ENCODE measurements at regions not wholly inside any gene's neighbourhood (a gene's known extent, or its start where the extent isn't known, plus 50 kb on each side); places are given as distances from the start of the nearest gene placed in this dataset.

DNA sequence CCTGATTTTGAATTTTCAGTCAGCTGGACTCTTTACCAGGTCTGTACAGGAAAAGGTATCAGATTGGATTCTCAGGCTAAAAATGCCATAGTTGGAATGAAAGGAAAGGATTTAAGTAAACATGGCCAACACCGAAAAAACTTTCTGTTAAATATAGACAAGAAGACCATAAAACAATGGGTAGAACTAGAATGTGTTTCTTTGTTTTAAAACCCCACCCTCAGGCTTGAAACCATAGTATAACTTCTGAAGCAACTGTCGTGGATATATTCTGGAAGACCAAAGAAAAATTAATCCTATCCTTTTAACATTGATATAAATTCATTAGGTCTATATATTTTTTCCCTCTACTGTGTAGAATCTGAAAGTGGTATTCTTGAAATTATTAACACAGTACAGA is 118.6 kb upstream of the HAPLN1 start:
- TF ChIP-seq, protein P1, sequence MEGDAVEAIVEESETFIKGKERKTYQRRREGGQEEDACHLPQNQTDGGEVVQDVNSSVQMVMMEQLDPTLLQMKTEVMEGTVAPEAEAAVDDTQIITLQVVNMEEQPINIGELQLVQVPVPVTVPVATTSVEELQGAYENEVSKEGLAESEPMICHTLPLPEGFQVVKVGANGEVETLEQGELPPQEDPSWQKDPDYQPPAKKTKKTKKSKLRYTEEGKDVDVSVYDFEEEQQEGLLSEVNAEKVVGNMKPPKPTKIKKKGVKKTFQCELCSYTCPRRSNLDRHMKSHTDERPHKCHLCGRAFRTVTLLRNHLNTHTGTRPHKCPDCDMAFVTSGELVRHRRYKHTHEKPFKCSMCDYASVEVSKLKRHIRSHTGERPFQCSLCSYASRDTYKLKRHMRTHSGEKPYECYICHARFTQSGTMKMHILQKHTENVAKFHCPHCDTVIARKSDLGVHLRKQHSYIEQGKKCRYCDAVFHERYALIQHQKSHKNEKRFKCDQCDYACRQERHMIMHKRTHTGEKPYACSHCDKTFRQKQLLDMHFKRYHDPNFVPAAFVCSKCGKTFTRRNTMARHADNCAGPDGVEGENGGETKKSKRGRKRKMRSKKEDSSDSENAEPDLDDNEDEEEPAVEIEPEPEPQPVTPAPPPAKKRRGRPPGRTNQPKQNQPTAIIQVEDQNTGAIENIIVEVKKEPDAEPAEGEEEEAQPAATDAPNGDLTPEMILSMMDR (conservative IDR thresholded peaks at IDR 0.05; ENCODE audit: low read depth), result no peak
- ChIA-PET POLR2A (ENCODE audit: low non-redundant PET) (no interaction called here), CTCF (no interaction called here)
- H3K27ac ChIP-seq, result no peak overlapping the region
- DNase-seq (ENCODE audit: low spot score), result no peak

DNA sequence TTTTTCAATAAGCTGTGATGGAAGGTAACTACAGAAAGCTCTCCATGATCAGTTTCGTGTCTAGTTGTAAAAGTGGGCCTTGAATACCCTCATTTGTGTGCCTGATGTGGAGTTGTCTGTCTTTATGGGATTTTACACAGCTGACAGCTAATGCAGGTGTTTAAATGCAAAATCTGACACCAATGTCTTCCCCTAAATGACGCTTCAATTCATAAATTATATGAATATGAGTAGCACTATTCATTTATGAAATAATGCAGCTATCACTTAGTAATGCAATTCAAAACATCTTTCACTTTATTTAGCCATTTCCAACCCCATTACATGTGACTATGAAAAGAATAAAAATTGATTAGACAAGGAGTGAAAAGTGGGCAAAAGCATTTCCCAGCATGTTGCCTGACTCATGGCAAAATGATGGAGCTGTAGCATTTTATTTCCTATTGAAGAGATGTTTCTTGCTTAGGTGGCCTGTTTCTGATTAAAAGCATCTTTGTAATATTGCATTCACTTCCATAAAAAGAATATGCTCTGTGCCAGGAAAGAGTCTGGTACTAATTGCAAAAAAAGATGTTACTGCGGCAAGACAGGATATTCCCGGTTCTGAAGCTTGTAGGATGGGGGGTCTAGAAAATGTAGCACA is 116.7 kb upstream of the HAPLN1 start:
- DNase-seq (ENCODE audit: low spot score), result no peak
- H3K27ac ChIP-seq, result no peak overlapping the region
- POLR2A ChIA-PET (ENCODE audit: low non-redundant PET), result no interaction called here
- TF ChIP-seq, protein P1 (conservative IDR thresholded peaks at IDR 0.05; ENCODE audit: low read depth), result no peak
- CTCF ChIA-PET, result interaction anchor here (0.5 to 1.3 kb wide), 5 partner anchors 17 to 1839 kb away, joined by 3 to 6 read pairs (median 3); no protein-coding TSS in a partner anchor

DNA sequence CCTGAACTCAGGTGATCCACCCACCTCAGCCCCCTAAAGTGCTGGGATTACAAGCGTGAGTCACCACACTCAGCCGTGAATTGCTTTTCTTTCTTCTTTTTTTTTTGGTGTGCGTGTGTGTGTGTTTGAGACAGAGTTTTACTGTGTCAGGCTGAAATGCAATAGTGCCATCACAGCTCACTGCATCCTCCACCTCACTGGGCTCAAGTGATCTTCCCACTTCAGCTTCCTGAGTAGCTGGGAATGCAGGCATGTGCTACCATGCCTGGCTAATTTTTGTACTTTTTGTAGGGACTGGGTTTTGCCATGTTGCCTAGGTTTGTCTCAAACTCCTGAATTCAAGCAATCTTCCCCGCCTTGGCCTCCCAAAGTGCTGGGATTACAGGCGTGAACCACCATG is 113.7 kb upstream of the HAPLN1 start:
- TF ChIP-seq, protein P1 (conservative IDR thresholded peaks at IDR 0.05; ENCODE audit: low read depth), result no peak
- ChIA-PET CTCF (no interaction called here), POLR2A (ENCODE audit: low non-redundant PET) (no interaction called here)
- DNase-seq (ENCODE audit: low spot score), result no peak
- H3K27ac ChIP-seq, result no peak overlapping the region

DNA sequence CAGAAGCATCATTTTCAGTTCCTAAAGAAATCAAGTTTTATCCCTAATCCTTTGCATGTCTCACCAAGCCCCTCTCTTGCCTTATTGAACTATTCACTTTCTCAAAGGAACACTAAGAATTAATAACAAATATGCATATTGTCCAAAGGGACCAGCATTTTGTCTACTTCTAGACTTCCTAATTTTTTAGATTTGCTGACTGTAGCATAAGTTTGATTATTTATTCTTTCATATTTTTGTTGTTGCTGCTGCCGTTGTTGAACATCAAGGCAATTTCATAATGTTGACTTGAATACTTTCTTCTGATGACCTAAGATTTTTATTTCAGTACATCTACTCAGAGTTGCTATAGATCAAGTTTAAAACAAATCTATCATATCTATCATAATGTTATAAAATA is 111.2 kb upstream of the HAPLN1 start:
- TF ChIP-seq, protein P1 (conservative IDR thresholded peaks at IDR 0.05; ENCODE audit: low read depth), result no peak
- no peak overlapping the region for H3K27ac ChIP-seq
- CTCF ChIA-PET, result no interaction called here
- POLR2A ChIA-PET (ENCODE audit: low non-redundant PET), result no interaction called here
- DNase-seq (ENCODE audit: low spot score), result no peak

DNA sequence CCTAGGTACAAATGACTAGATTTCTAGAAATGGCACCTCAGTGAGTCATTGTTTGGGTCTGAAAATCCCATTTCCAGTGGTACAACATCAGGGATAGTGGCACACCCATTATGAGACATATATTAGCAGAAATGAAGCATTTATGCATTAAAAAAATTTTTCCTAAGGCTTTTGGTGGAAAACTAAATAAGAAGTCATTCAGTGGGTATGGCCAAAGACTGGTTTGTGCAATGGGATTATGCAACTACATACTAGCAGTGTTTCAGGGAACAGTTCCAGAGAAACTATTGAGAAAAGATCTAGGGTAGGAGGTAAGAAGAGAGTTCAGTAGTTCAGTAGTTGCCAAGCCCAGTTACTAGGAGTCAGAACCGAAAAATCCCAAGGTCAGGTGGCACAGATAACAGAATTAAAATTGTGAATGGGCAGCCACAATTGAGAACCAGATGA is 106.5 kb upstream of the HAPLN1 start:
- peak; percentile 53 for DNase-seq (ENCODE audit: low spot score)
- CTCF ChIA-PET, result no interaction called here
- POLR2A ChIA-PET (ENCODE audit: low non-redundant PET), result no interaction called here

DNA sequence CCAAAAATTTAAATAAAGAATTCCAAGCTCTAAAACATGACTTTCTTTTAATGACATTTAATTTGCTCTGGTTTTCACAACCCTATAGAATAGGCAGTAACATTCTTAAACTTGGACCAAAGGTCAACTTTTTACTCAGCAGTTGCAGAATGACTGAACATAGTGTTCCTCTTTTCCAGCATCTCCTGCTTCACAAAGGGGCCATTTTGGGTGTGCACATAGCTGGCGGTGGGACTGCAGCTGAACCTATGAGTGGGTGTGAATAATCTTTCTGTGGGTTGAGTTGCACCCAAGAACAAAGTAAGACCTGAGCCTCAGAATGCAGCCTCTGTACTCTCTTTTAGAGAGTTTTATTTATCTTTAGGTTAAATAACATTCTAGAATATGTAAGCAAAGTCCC is 96.9 kb upstream of the HAPLN1 start:
- ChIA-PET POLR2A (ENCODE audit: low non-redundant PET) (no interaction called here), CTCF (interaction anchor here (0.7 kb wide), 1 partner anchor 1887 kb away, joined by 3 read pairs; no protein-coding TSS in a partner anchor)
- no peak for DNase-seq (ENCODE audit: low spot score)
- TF ChIP-seq, protein P1 (conservative IDR thresholded peaks at IDR 0.05; ENCODE audit: low read depth), result no peak
- H3K27ac ChIP-seq, result no peak overlapping the region

More for the DNA sequence above, 106.5 kb upstream of the HAPLN1 start:
- TF ChIP-seq, protein P1 (conservative IDR thresholded peaks at IDR 0.05; ENCODE audit: low read depth), result no peak
- no peak overlapping the region for H3K27ac ChIP-seq

Data from RWPE1 (cell line).